ENCODE measurements at regions not wholly inside any gene's neighbourhood (a gene's known extent, or its start where the extent isn't known, plus 50 kb on each side); places are given as distances from the start of the nearest gene placed in this dataset.
A peak's percentile ranks its signal among the peaks of the same experiment; 100 is the strongest.

- no peak for TF ChIP-seq PRDM4 (CRISPR knock-in tag; IDR thresholded peaks at IDR 0.05; ENCODE audit: borderline replicate concordance)
Measured at GRCh38 chr20:6944292-6944691, 176.8 kb downstream of the BMP2 start (continued).

- in situ Hi-C loops (cut with HindIII; ENCODE audit: extremely low pct_ligation_motif_present, low pct_unique_long_range_greater_than_20kb): no loop called here
- Histone ChIP-seq H3K9me3 (ENCODE audit: low read length) (peaks cover 82% of the 10 kb centered on the region), H3K9ac (ENCODE audit: insufficient read depth, low read depth, low read length) (no peak overlapping the region), H4K20me1 (ENCODE audit: insufficient read depth, low read length) (no peaks in the 10 kb centered on the region), H3K4me3 (replicated peaks in 1 of 3; ENCODE audit: insufficient read depth in 1 of 3, low read depth in 2 of 3, low read length in 3 of 3) (no peak overlapping the region), H3K27ac (ENCODE audit: extremely low read length, insufficient read depth, low read length) (no peak overlapping the region), H3K36me3 (replicated peaks in 1 of 2; ENCODE audit: control insufficient read depth in 1 of 2, insufficient read depth in 2 of 2, low read length in 2 of 2) (no peaks in the 10 kb centered on the region), H3K4me1 (ENCODE audit: insufficient read depth, low read length) (no peaks in the 10 kb centered on the region), H3K27me3 (ENCODE audit: control insufficient read depth in 1 of 2, insufficient read depth in 2 of 2, low read length in 2 of 2) (no peaks in the 10 kb centered on the region), H3K79me2 (ENCODE audit: insufficient read depth, low read length) (no peaks in the 10 kb centered on the region), H3K4me2 (ENCODE audit: low read depth, low read length) (no peak overlapping the region), H2AFZ (ENCODE audit: low read length) (no peak overlapping the region)
- no peak for DNase-seq (ENCODE audit: low spot score)
- ChIA-PET POLR2A (no interaction called here), CTCF (ENCODE audit: low intra/inter-chr PET ratio, low total read pairs) (no interaction called here)
- WGBS (ENCODE audit: low lambda C conversion rate): 1% methylated on average over 1 of the region's 1 CpG
- no TSS peak for BruUV-seq (replicated peaks)
- no peak for FAIRE-seq
- TF ChIP-seq ZBTB49 (CRISPR knock-in tag; IDR thresholded peaks at IDR 0.05; ENCODE audit: borderline replicate concordance): no peak
- peak; percentile 66 to 76 for TF ChIP-seq MAFK (conservative IDR thresholded peaks at IDR 0.05 in 1 of 2, IDR thresholded peaks at IDR 0.05 in 1 of 2; ENCODE audit: low read length in 2 of 2)
- TF ChIP-seq MAFF (IDR thresholded peaks at IDR 0.05; ENCODE audit: low read depth, low read length): peak; percentile 69
- no peak for ATAC-seq
- intact Hi-C loops (cut with micrococcal nuclease; ENCODE audit: unreplicated experiment): no loop called here
Measured at GRCh38 chr20:6953611-6954010, 186.1 kb downstream of the BMP2 start.
